Cardiac fibroblast (primary cell): ENCODE measurements at regions not wholly inside any gene's neighbourhood (a gene's known extent, or its start where the extent isn't known, plus 50 kb on each side); places are given as distances from the start of the nearest gene placed in this dataset.

Source experiments
- DNase-seq, 2 donors: peaks; one replicate each; pipeline versions ENCODE4 v3.0.0 to v3.0.0-alpha.2; 2010; ENCODE audit warnings: low read depth in 2 of 2
- H3K4me3 ChIP-seq, 2 donors: replicated peaks in 1 of 2; 1 replicate in 1 of 2; 2 replicates in 1 of 2; pipeline ENCODE4 v1.5.1; 2011; ENCODE audit warnings: low read depth in 2 of 2, low read length in 2 of 2, mild to moderate bottlenecking in 2 of 2, moderate library complexity in 1 of 2
- TF ChIP-seq, protein P1 (sequence below): IDR thresholded peaks from one replicate; pipeline ENCODE4 v1.5.1; 2011; ENCODE audit warnings: low read depth, mild to moderate bottlenecking, low read length, inconsistent platforms

DNA sequence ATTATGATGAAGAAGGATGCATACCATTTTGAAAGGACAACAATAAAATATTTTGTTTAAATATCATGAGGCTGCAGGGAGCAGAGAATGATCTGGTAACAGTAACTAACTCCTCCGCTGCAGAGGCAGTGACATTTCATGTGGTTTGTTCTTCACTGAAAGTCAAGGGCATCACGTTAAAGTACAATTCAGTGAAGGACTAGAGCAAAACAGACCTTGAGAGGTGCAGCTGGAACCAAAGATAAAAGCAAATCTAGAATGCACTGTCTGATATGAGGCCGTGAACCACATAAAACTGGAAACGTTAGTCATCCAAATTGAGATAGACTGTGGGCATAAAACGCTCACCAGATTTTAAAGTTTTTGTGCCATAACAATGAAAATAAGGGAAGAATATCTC, 522.9 kb upstream of the TNP1 start:
- no peak overlapping the region for H3K4me3 ChIP-seq
- no peak for DNase-seq
- TF ChIP-seq, protein P1, sequence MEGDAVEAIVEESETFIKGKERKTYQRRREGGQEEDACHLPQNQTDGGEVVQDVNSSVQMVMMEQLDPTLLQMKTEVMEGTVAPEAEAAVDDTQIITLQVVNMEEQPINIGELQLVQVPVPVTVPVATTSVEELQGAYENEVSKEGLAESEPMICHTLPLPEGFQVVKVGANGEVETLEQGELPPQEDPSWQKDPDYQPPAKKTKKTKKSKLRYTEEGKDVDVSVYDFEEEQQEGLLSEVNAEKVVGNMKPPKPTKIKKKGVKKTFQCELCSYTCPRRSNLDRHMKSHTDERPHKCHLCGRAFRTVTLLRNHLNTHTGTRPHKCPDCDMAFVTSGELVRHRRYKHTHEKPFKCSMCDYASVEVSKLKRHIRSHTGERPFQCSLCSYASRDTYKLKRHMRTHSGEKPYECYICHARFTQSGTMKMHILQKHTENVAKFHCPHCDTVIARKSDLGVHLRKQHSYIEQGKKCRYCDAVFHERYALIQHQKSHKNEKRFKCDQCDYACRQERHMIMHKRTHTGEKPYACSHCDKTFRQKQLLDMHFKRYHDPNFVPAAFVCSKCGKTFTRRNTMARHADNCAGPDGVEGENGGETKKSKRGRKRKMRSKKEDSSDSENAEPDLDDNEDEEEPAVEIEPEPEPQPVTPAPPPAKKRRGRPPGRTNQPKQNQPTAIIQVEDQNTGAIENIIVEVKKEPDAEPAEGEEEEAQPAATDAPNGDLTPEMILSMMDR = no peak

DNA sequence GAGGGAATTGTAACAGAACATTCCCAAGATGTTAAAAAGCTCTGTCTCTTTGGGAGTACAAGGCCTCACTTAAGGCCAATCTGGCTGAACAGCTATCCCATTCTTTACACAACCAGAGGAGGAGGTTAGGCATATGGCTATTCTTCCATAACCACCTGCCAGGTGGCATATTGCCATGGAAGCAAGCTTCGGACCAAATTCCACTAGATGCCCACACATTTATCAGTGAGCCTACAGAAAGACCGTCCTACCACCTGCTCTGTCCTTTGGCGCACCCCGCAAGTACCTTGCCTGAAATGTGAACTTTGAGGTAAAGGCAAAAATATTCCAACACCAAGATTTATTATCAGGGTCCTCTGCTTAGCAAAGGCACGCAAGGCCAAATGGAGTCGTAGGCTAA, 519.9 kb upstream of the TNP1 start:
- no peak overlapping the region for H3K4me3 ChIP-seq
- no peak for DNase-seq
- TF ChIP-seq, protein P1 = no peak

DNA sequence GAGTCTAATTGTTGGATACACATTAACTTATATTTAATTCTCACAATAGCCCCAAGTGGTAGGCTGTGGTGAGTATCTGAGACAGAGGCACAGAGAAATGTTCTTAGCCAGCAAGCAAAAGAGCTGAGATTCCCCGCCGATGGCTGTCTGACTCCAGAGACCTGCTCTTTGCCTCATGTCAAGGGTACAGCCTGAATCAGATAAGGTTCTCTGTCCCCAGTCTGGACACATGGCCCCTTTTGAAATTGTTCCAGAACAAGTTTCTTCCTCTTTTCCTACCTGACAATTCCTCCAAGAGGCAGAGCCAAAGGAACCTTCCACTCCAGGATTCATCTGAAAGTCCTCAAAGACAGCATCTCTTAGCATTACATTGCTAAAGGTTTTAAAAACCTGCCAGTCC, 512.9 kb upstream of the TNP1 start:
- DNase-seq = no peak
- no peak overlapping the region for H3K4me3 ChIP-seq
- TF ChIP-seq, protein P1 = no peak

DNA sequence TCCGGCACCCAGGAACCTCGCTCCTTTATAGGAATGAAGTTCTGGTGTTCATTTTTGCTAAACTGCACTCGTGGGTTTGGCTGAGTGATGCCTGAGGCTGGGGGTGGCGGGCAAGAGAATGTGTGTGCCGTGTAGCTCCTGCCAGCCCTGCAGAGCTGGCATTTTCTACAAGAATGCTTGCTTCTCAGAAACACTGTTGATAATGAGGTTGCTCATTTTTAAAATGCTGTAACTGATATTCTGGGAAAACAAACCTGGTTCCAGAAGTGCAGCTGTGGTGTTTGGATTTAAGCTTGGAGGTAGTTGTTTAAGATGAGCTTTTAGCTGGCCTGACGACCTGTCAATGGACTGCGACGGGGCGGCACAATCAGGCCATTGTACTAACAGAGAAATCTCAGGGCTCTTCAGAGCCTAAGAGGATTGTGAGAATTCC, 511.9 kb upstream of the TNP1 start:
- TF ChIP-seq, protein P1 = no peak
- no peak overlapping the region for H3K4me3 ChIP-seq
- peak in 1 of 2 donors; percentile 17 for DNase-seq

DNA sequence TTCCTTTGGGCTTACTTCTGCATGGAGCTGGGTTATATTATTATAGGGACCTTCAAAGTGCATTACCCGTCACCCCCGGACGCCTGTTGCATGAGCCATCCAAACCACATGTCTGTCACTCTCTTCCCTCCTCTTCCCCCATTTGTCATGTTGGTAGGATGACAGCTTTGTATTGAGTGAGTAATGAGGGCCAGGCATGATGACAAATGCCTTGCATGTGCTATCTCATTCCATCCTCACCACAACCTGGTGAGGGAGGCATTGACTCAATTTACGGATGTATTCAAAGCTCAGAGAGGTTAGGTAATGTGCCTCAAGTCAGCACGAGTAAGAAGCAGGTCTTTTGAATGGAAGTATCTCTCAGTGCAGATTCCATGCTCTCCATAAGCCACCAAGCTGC, 510.5 kb upstream of the TNP1 start:
- TF ChIP-seq, protein P1 = no peak
- peak; percentile 14 to 88 for DNase-seq
- H3K4me3 ChIP-seq = no peak overlapping the region

DNA sequence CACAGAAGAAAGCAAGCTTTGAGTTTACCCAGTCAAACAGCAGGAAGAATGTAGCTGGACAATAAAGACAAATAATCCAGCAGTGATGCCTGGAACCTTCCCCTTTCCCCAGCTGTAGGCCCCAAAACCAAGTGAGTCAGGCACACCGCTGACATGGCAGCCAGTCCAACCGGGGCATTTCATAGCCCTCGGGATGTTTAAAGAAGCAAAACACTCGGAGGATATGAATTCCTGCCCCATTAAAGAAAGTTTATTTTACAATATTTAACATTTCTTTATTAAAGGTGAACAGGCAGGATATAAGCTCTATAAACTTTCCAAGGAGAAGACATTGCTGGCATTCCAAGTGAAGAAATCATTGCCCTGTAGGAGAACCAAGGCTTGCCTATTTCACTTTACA, 507.6 kb upstream of the TNP1 start:
- H3K4me3 ChIP-seq = no peak overlapping the region
- TF ChIP-seq, protein P1 = no peak
- DNase-seq = no peak

DNA sequence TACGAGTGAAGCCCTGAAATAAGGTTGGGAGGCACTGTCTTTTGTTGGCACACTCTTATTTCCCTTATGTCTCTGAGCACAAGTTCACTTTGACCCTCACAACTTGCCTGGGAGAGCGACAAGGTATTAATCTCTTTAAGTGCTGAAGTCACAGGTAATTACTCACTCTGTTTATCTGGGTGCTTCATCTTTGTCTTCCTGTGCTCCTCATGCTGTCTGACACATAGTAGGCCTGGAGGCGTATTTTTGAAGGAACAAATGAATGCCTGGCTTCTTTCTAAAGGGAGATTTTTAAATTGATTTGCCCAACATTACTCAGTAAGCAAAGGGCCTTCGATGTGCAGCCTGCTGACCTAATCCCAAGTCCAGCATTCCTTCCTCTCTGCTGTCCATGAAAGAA, 507.1 kb upstream of the TNP1 start:
- H3K4me3 ChIP-seq = no peak overlapping the region
- TF ChIP-seq, protein P1 = no peak
- no peak for DNase-seq
